Cerebellar nuclear complex (tissue), 1 donor: ENCODE measurements at regions not wholly inside any gene's neighbourhood (a gene's known extent, or its start where the extent isn't known, plus 50 kb on each side); places are given as distances from the start of the nearest gene placed in this dataset.

Source experiments
- DNase-seq, 2 experiments: peaks; one replicate each; lab custom pipeline; 2025; lab: John Stamatoyannopoulos, UW

DNA sequence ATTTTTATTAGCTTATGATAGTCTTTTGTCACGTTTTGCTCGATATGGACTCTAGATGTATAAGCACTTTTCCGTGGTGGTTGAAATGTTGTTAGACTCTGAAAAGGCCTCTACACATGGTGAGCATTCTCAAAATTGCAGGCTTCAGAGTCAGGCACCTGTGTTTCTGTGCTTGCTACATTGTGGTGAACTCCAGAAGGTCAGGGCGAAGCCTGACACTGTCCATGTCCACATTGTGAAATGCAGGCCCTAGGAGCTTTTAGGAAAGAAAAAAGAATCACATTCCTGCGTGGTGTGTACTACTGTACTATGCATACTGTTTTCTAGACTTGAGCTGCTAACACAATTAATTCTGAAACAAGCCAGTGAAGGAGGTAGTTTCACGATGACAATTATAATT lies 86.3 kb downstream of the HS3ST1 start:
- DNase-seq = no peak

DNA sequence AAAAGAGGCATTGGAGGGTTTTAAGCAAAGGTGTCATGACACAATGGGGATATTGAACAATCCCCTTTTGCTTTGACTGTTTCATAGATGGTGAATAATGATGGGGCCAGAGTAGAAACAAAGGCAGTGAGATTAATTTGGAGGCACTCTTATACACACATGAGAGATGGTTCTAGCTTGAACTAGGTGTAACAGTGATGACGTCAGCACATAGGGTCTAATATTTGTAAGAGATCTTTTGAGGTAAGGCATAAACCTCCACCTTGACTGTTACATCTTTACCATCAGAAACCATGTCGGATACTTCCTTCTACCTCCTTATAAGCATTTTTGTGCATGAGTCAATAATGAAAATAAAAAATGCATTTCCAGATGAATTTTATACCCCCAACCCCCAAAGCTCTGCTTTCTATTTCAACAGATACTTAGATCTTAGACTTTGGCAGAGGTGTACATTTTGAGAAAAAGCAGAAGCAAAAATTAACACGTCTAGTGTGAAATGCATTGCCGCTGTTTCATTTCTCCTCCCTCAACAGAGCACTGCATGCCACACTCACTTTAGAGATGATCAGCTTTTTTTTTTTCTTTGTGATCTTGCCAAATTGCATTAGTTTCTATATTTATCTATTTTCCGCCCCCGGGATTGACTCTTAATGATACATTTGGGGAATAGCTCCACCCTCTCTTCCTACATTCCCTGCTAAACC lies 87.2 kb downstream of the HS3ST1 start:
- DNase-seq = no peak

DNA sequence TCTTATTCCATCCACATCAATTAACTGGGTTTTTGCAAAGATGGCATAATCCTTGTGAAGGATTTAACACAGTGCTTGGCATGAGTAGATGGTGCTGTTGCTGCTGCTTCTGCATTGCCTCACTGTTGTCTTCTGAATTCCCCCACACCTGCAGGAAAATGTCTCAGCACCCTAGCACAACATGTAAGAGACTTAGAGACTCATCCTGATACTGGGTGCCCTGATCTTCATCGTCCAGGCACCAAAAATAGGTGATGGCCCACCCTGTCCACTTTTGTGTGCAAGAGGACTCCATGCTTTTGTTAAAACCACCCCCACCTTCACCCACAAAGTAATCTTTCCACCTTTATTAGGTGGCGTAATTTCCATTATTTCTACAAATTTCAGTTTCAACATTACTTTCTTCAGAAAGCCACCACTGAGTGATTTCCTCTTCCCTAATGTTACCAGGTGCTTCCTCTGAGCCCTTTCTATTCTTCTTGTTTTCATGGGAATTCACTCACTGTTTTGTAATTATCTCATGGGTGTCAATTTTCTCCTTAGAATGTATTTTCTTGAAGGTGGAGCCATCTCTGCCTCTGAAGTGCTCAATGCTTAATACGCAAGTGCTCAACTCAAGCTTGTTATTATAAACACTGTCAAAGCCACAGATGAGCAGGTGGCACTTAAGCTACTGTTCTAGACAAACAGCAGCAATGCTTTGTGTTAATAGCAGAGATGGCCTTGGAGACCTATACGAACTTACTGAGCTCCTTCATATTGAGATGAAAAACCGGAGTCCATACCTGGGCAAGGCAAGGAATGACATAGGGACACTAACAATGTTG lies 89.5 kb downstream of the HS3ST1 start:
- DNase-seq = no peak

DNA sequence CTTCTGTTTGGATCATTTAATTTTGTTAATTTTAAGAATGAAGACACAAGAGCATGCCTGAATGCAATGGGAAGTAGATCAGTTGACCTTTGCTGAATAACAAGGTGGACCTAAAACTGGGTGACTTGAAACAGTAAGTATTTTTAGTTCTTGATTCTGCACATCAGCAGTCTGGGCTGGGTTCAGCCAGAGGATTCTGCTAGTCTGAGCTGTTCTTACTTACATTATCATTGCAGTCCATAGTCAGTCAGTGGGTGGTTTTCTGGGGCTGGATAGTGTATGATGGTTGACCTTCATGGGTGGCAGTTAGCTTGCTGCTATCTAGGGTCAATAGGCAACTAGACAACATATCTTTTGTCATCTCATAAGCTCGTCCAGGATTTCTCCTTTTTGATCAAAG lies 91.4 kb downstream of the HS3ST1 start:
- DNase-seq = no peak

DNA sequence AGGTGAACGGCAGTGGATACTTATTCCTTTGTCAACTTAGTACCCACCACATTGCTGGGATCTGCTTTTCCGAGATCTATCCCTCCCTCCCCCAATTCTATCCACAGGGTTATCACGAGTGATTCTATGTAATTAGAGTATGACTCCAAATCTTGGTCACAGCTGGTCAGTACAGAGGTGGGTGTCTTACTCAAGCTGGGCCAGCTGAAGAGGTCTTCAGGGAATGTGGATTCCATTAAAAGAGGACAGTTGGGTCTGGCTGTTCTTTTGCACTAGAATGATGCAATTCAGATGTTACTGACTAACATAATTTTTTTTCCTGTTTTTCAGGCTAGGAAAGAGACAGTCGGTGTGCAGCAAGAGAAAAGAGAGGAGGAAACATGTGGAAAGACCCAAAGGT lies 92.3 kb downstream of the HS3ST1 start:
- no peak for DNase-seq

DNA sequence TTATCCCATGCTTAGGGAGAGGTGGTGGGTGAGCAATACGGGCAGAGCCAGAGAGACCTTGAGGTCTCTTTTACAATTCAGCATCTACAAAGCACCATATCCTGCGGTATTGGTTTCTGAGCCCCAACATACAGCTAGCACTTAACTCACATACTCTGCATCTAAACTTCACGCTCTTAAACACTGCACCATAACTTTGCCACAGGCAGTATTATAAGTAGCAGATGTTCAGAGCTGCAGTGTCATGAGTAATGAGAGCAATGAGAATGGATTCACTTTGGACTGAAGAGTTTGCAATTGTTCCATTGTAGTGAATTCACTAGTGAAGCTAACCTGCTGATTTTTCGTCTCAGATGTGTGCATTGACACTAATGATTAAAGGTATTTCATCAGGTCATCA lies 93.8 kb downstream of the HS3ST1 start:
- no peak for DNase-seq

DNA sequence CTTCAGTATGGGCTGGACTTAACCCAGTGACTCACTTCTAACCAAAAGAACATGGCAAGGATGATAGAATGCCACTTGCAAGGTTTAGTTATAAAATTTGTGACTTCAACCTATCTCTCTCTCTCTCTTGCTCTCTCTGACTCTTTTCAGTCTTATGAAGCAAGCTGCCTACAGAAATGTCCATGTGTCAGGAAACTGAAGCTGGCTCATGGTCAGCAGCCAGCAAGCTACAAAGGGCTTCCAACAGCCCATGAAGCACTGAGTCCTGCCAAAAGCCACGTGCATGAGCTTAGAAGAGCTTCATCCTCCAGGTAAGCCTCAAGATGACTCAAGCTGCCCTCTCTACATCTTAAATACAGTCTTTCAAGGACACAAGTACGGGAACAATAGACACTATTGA lies 100.3 kb downstream of the HS3ST1 start:
- DNase-seq = peak in 1 of 2 experiments; percentile 33

DNA sequence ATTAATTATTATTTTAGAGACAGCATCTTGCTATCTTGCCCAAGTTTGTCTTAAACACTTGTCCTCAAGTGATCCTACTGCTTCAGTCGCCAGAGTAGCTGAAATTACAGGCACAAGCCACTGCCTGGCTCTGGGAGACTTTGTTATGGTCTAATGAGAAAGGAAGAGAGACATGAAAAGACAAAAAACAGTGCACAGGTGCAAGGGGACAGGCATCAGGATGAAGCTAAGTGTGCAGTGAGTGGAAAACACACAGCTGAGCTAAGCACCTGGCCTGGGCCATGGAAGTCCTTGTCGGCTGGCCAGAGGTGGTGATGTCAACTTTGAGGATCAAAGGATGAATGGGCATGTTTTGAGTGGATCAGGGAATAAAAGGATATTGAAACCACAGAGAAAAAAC lies 102.7 kb downstream of the HS3ST1 start:
- DNase-seq = no peak

DNA sequence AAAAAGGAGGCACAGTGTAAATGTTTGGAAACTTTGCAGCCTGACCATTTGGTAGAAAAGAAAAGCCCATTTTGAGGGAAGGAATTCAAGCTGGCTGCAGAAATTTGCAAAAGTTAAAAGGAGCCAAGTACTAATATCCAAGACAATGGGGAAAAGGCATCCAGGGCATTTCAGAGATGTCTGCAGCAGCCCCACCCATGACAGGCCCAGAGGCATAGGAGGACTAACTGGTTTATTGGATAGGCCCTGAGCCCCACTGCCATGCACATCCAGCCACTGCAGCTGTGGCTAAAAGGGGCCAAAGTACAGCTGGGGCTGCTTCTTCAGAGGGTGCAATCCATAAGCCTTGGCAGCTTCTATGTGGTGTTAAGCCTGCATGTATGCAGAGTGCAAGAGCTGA lies 104.9 kb downstream of the HS3ST1 start:
- no peak for DNase-seq

DNA sequence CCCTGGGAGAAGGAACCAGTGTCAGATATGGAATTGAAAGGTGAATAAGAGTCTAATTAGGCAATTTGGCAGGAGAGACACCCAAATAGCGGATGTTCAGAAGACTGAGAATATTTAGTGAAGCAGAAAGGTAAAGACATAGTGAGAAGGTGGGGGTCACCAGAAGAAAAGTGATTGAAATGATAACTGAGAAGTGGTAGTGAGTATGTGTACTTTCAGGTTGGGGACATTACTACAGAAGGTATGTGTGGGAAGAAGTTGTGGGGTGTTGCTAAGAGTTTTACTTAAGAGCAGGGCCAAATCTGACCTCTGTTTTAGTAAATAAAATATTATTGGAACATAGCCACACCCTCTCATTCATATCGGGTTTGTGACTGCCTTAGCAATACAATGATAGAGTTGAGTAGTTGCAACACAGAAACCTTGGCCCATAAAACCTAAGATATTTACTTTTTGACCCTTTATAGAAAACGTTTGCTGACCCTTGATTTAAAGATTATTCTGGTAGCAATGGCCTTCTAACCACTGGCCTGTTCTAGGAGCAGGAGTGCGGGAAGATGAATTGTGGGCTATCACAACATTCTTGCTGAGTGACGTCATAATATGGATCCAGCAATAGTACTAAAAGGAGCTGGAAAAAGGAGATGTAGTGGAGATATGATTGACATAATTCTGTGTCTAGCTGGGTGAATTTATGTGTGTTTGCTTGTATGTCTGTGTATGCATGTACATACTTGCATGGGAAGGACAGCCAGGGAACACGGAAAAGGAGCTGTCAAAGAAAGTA lies 115.3 kb downstream of the HS3ST1 start:
- DNase-seq = no peak

DNA sequence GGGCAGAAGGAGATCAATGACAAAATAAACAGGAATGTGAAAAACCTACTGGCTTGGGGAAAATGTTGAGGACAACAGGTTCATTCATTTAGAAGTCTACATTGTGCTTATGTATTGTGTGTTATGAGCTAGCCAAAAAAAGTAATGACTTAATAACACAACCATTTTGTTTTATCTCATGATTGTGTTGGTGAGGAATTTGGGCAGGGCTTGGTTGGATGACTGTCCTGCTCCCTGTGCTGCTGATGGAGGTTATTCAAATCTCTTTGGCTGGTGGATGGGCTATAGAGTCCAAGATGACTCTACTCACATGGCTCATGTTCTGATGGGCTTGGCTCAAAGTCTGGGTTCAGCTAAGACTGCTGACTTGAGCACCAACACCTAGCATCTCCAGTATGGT lies 116.3 kb downstream of the HS3ST1 start:
- no peak for DNase-seq

DNA sequence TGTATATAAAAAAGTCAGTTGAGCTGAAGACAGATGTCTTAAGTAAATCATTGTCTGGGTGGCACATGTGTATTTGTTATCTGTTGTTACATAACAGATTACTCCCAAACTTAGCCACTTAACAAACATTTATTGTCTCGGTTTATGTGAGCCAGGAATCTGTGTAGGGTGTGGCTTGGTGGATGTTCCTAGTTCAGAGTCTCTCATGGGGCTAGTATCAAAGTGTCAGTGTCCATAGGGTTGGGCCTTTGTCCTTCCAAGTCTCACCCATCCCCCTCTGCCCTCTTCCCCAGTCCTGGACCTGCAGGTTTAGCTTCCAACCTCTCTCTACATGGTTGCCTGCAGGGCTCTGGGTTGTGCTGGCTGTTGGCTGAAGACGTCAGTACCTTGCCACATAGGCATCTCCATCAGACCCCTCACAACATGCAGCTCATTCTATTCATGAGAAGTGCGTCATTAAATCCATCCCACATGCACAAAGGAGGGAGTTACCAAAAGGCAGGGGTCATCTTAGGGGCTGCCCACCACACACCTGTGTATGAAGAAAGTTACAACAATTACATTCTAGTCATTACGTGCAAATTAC lies 127.5 kb downstream of the HS3ST1 start:
- DNase-seq = no peak

DNA sequence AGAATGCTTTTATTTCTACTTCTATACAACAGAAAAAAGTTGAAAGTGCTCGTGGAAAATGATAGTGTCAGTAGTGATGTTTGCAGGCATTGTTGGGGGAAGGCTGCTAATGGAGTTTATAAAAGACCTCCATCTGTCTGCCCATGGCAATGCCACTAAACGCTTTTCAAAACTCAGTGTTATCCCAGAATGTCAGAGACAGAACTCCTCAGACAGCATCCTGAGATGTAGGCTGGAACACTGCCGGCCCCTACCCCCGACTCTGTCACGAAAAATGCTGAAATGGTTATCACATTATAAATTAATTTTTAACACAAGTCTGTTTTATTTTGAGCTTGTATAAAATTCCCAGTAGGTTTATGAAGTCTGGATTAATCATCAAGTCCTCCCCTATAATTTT lies 128.9 kb downstream of the HS3ST1 start:
- DNase-seq = no peak

DNA sequence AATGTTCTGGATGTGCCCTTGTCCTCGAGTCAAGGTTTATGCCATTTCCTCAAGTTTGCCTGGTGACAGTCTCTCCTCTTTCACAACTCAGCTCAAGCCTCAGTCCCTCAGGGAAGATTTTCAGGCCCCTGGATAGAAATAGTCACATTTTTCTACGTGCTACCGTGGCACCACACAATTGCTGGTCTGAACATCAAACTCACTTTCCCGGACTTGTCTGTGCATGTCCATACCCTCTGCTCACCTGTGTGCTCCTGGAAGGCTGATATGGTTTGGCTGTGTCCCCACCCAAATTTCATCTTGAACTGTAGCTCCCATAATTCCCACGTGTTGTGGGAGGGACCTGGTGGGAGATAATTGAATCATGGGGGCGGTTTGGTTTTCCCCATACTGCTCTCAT lies 129.7 kb downstream of the HS3ST1 start:
- DNase-seq = no peak

DNA sequence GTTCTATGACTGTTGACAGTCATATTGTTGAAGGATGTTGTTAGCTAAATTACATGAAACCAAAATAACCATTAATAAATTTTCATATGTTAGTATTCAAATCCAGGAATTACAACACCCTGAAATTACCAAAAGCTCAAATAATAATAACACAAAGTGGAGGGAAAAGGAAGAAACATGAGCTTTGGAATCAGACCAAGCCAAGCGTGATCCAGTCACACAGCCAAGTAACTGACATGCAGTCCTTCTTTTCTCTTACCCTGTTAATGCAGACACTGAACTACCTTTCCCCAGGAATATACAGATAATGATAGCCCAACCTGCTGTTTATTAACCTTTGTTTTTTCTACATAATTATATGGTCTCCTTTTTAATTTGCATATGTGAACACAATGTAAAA lies 130.2 kb downstream of the HS3ST1 start:
- DNase-seq = no peak

DNA sequence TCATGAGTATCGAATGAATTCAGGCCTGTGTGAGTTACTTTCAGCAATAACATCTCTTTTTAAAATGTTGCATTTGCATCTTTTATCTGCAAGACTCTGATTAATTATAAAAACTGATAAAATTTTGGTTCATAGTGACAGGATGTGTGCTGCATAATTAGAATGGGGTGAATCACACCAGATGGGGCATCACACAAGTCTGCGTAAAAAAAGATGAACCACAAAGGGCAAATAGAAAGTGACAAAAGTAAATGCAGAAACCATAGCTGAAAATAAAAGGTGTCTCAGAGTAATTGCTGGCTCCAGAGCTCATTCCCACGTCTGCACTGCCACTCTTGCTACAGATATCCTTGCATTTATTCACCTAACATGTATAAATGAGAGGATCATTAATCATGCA lies 131.1 kb downstream of the HS3ST1 start:
- no peak for DNase-seq

DNA sequence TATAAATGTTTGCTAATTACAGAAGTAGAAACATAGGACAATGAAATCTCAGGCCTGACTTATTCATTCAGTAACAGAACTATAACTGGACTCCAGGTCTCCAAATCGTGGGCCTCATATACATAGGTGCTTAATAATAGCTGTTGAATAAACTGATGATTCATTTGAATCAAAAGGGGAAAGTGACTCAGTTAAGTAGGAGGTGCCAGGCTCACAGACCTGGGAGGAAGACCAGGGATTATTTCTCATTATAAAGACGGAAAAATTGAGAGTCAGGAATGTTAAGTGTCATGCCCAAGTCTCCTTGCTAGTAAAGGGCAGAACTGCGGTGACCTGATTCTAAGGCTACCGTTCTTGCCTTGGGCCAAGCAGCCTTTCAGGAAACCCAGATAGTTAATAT lies 131.5 kb downstream of the HS3ST1 start:
- no peak for DNase-seq

DNA sequence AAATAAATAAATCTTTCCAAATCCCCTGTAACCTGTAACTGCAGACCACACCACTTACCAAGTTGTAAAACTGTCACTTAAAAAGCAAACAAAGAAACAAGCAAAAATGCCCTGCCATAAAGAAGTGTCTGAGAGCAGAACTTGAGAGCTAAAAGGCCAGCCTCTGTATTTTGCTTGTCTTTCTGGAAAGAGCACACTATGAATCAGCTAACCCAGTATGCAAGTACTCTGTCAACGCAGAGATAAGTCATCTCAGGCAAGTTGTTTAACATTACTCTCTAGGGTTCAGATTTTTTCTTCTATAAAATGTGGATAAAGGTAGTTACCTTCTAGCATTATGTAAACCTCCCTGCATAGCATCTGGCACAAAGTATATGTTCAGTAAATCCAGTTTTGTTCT lies 134.8 kb downstream of the HS3ST1 start:
- DNase-seq = no peak

DNA sequence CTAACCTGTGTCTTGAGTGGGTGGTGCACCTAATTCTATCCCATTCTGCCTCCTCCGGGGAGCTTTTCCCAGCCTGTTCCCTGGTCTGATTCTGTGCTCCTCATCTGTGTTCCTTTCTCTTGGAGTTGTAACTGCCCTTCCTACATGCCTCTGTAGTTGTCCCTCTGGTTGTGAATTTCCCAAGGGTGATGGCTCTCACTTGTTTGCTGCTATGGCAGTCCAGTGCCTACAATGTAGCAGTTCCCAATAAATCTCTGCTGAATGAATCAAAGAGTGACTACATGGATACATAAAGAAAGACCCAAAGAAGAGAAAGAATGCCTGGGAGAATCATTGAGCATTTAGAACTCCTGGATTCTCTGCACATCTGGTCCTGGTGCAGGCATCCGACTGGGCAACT lies 141.6 kb downstream of the HS3ST1 start:
- no peak for DNase-seq

DNA sequence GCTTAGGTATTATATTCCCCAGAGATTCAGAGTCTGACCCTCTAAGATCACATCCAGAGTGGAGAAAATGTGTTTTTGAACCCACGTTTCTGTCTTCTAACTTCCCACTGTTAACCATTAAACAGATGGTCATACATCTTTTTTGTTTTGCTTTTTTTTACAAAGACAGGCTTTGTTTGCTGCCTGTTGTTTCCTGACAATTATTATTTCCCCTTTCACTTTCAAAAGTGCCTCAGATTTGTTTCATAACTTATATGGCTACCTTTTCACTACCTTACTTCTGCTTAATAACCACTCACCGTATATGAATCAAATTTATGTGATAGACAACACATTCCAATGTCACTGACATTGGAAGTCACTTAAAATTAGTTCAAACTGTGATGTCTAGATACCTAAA lies 142.2 kb downstream of the HS3ST1 start:
- DNase-seq = no peak

DNA sequence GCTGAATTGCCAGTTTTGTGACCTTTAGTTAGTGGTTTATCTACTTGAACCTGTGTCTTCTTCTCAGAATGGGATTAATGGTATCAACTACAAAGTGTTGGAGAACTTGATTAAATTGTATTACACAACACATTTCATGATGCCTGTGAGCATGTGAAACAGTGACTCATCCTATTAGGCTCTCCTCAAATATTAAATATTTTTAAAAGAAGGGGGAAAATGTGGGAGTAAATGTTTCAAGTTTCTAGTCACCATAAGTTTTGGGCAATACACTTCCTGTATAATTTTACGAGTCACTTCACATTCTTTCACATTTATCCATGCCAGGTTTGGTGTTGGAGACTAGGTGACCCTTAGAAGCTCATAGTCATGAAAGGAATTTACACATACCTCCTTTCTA lies 147.0 kb downstream of the HS3ST1 start:
- DNase-seq = no peak

DNA sequence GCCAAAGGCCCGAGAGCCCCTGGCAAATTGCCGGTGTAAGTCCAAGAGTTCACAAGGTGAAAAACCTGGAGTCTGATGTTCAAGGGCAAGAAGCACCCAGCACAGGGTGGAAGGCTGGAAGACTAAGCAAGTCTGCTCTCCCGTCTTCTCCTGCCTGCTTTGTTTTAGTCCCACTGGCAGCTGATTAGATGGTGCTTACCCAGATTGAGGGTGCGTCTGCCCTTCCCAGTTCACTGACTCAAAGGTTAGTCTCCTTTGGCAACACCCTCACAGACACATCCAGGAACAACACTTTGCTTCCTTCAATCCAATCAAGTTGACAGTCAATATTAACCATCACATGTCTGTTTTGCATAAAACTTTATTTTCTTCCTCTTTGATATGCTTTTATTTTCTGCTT lies 157.4 kb downstream of the HS3ST1 start:
- no peak for DNase-seq

DNA sequence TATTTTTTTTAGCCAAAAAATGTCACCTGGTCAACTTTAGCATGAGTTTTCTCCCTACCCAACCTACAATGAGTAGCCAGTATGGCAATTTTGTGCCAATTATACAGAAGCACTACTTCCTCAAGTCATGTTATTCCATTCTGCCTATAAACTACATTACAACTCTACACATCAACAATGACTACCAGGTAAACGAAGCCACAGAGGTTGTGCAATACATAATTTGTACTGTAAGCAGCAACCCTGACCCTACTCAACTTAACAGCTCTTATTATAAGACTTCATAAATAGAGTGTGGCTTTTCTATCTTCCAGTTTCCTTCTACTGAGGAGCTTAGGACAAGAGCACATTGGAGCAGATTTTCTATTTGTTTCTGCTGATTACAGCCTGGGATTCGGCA lies 160.5 kb downstream of the HS3ST1 start:
- DNase-seq = no peak
